ENCODE measurements at regions not wholly inside any gene's neighbourhood (a gene's known extent, or its start where the extent isn't known, plus 50 kb on each side); places are given as distances from the start of the nearest gene placed in this dataset.

DNA sequence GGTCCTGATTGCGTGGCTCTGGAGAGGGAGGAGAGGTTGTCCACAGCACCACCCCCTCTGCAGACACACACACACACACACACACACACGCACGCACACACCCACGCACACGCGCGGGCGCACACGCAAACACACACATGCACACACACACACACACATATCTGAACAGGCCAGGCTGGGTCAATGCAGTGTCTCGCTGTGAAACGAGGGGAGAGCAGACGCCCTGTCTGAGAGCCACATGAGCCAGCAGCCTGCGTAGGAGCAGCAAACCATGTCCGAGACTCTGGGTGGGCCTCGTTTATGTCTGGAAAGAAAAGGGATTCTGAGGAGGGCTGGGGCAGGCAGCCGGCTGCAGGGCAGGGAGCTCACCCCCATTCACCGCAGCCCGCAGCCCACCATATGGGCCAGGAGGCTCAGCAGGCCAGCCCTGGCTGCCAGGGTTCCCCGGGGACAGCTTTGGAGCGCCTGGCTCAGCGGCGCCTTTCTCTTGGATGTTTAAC is 93.3 kb upstream of the TNRC6C start:
- TF ChIP-seq, protein P1, sequence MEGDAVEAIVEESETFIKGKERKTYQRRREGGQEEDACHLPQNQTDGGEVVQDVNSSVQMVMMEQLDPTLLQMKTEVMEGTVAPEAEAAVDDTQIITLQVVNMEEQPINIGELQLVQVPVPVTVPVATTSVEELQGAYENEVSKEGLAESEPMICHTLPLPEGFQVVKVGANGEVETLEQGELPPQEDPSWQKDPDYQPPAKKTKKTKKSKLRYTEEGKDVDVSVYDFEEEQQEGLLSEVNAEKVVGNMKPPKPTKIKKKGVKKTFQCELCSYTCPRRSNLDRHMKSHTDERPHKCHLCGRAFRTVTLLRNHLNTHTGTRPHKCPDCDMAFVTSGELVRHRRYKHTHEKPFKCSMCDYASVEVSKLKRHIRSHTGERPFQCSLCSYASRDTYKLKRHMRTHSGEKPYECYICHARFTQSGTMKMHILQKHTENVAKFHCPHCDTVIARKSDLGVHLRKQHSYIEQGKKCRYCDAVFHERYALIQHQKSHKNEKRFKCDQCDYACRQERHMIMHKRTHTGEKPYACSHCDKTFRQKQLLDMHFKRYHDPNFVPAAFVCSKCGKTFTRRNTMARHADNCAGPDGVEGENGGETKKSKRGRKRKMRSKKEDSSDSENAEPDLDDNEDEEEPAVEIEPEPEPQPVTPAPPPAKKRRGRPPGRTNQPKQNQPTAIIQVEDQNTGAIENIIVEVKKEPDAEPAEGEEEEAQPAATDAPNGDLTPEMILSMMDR (IDR thresholded peaks at IDR 0.05; ENCODE audit: low read depth, low read length): no peak
- DNase-seq (ENCODE audit: extremely low read depth, low read depth): no peak

DNA sequence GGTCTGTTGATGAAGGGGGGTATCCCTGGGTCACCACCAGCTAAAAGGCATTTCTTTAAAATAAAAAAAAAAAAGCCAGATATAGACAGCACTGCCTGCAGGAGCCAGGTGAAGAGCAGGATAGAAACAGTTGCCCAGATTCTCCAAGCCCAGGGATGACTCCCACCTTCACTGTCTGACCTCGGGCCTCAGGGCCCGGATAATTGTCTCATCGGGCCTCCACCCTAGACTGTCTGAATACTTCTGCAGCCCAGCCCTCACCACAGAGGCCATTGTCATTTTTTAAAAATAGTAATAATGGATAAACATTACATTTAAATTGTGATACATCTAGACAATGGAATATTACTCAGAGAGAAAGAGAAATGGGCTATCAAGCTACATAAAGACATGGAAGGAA is 92.8 kb upstream of the TNRC6C start:
- TF ChIP-seq, protein P1 (IDR thresholded peaks at IDR 0.05; ENCODE audit: low read depth, low read length): no peak
- DNase-seq (ENCODE audit: extremely low read depth, low read depth): no peak

DNA sequence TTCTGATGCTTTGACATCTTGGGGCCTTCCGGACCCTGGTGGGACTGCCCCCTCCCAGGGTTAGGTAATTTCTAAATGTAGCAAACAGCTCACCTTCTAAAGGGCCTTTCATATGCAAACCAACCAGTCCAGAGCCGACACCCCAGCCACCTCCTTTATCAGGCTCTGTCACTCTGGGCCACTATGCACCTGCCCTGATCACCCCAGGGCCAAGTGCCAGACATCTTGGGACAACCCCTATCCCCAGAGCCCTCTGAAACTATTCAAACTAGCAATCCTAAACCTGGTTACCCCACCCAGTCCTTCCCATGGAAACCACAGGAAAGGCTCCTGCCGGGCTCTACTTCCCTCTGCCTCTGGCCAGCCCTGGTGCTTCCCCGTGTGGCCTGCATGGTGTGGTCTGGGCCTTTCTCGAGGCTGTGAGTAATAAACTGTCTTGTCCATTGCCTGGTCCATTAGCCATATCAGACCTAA is 91.2 kb upstream of the TNRC6C start:
- DNase-seq (ENCODE audit: extremely low read depth, low read depth): no peak
- TF ChIP-seq, protein P1 (IDR thresholded peaks at IDR 0.05; ENCODE audit: low read depth, low read length): no peak

DNA sequence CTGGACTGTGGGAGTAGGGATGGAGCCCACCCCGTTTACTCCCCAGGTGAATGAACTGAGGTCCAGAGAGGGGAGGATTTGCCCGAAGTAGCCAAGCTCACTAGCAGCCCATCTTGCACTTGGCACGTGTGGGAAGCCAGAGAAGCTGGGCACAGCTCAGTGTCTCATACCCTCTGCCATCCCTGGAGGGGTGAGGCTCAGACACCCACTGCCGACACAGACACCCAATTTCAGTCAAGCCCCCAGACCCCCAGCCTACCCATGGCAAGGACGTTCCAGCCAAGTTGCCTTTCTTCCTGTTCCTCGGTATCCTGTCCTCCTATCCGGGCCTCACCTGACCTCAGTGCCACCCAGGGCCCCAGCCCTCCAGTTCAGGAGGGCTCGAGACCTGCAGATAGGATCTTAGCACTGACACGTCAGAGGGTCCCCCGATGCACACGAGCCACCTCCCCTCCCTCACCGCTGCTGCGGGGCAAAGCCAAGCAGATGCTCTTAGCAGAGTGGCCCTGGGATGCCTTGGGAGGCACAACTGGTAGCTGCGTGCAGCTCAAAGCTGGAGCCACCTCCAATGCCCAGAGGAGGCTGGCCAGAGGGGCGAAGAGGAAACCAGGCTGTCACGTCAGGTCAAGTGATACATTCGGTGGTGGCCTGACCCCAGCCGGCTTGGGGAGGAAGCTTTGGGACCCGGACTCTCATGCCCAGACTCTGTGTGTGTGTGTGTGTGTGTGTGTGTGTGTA is 90.4 kb upstream of the TNRC6C start:
- TF ChIP-seq, protein P1 (IDR thresholded peaks at IDR 0.05; ENCODE audit: low read depth, low read length): no peak
- no peak for DNase-seq (ENCODE audit: extremely low read depth, low read depth)

DNA sequence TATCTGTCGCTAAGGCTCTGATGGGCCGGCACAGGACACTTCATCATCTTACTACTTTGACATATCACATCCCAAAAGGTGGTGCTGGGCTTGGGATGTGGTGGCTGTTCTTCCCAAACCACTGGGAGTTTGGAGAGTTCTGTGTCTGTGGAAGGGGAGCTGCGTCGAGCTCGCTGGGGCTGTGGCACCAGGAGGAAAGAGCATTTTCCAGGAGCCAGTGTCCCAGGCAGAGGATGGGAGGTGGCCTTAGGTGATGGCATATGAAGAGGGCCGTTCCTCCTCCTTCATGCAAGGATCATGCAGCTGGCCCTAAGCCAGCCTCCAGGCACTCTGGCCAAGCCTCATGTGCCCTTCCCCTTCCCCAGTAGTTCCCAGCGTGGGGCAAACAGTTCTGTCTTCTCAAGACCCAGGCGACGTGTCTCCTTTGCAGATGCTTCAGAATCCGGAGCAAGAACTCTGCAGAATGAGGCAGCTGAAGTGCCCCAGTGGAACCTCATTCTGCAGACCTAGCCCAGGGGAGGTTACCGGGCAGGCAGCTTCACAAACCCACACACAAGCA is 89.4 kb upstream of the TNRC6C start:
- no peak for DNase-seq (ENCODE audit: extremely low read depth, low read depth)
- TF ChIP-seq, protein P1 (IDR thresholded peaks at IDR 0.05; ENCODE audit: low read depth, low read length): no peak

DNA sequence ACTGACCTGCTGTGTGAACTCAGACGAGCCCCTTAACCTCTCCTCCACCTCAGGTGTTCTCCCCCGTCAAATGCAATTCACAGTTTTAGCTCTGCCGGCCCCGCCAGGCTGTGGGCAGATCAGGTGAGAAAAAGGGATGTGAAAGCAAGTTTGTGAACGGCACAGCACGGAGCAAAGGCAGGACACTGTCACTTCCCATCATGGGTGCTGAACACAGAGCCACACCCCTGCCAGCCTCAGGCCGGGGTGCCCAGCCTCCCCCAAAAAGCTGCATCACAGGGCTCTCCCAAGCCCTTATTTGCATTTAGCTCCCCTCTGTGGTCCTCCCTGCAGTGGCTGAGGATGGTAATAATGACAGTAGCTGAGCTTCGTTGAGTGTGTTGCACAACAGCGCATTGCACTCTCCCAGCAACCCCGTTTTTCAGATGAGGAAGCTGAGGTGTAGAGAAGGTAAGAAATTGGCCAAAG is 88.8 kb upstream of the TNRC6C start:
- TF ChIP-seq, protein P1 (IDR thresholded peaks at IDR 0.05; ENCODE audit: low read depth, low read length): no peak
- no peak for DNase-seq (ENCODE audit: extremely low read depth, low read depth)

DNA sequence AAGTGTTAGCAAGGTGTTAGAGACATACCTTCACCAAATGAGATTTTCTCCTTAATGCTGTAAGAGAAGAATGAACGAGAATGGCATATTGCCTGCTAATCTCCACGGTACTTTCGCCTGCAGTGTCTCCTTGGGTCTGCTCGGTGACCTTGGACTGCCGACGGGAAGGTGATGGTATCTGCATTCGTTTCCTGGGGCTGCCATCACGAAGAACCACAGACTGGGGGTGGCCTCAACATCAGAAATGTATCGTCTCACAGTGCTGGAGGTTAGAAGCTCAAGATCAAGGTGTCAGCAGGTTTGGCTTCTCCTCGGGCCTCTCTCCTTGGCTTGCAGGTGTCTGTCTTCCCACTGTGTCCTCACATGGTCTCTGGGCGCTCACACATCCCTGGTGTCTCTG is 86.3 kb upstream of the TNRC6C start:
- TF ChIP-seq, protein P1 (IDR thresholded peaks at IDR 0.05; ENCODE audit: low read depth, low read length): no peak
- no peak for DNase-seq (ENCODE audit: extremely low read depth, low read depth)

Measured in AG09319 (cell line).